NOMO-1 treated with DMSO at 0.1 percent for 48 hours (cell line): ENCODE measurements at regions not wholly inside any gene's neighbourhood (a gene's known extent, or its start where the extent isn't known, plus 50 kb on each side); places are given as distances from the start of the nearest gene placed in this dataset.
"Not testable (repeated sequence)": the region's sequence is repeated elsewhere in the genome, so short reads cannot be mapped to it uniquely, and the experiment has no call there.

Source experiments
- DNase-seq: peaks from one replicate; lab custom pipeline; 2025; ENCODE audit not compliant: unreplicated experiment; lab: John Stamatoyannopoulos, UW

DNA sequence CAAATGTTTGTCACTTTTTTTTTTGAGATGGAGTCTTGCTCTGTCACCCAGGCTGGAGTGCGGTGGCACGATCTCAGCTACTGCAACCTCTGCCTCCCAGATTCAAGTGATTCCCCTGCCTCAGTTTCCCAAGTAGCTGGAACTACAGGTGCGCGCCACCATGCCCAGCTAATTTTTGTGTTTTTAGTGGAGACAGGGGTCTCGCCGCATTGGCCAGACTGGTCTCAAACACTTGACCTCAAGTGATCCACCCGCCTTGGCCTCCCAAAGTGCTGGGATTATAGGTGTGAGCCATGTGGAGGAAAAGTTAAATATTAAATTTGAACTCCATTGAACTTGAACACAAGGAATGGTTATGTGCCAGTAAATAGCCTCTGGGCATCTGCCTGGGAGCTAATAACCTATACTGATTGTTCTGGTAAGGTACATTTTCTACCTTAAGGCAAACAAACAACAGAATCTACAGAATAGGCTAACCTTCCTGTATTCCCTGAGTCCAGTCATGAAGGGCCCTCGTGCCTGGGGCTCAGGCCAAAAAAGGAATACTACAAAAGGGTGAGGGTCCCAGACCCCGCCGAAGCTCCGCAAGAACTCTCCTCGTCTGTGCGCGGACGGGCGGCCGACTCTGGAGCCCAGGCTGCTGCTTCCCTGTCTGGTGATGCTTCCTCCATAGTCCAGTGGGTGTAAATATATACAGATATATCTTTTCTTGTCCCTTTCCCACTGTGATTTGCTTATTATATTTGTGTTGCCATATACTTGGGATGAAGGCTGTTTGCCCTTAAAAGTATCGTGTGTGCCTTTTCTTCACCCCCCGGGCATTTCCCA lies 74.0 kb upstream of the EIF5 start:
- DNase-seq = no peak

DNA sequence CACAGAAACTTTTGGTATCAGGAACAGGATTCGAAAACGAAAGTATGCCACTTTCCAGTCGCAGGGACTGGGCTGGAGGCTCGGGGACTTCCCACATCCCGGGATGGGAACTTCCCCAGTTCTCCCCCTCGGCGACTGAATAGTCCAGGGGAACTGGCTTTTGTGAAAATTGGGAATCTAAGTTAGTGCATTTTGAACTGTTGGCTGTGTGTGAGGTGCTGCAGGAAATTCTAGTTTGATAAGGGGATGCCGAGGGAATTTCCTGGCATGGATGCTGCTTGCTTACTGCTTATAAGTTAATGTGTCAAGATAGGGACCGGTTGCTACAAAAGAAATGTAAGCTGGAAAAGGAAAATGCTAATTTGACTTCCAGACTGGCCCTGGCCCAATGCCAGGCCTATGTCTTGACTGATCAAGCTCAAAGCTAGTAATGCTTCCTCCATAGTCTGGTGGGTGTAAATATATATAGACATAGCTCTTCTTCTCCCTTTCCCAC lies 73.4 kb upstream of the EIF5 start:
- DNase-seq = no peak

DNA sequence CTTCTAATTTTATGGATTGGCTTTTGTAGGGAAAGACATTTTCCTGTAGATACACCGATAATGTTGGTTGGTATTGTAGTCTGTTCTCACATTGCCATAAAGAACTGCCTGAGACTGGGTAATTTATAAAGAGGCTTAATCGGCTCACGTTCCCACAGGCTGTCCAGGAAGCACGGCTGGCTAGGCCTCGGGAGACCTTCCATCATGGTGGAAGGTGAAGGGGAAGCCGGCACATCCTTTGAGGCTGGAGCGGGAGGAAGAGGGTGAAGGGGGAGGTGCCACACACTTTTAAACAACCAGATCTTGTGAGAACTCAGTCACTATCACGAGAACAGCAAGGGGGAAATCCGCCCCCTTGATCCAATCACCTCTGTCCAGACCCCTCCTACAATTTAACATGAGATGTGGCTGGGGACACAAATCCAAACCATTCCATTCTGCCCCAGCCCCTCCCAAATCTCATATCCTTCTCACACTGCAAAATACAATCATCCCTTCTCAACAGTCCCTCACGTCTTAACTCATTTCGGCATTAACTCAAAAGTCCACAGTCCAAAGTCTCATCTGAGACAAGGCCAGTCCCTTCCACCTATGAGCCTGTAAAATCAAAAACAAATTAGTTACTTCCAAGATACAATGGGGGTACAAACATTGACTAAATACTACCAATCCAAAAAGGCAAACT lies 66.7 kb upstream of the EIF5 start:
- no peak for DNase-seq

DNA sequence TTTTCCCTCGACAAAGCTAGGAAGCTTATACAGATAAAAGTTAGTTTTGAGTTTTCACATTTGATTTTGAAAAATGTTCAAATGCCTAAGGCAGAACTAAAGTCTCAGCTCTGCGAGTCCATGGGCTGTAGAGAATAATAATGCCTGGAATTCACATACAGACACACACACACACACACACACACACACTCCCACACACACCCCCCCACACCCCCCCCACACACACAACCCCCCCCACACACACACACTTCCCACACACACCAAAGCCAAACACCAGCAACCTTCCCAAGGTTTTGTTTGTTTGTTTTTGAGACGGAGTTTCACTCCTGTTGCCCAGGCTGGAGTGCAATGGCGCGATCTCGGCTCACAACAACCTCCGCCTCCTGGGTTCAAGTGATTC lies 62.8 kb upstream of the EIF5 start:
- DNase-seq = no peak

DNA sequence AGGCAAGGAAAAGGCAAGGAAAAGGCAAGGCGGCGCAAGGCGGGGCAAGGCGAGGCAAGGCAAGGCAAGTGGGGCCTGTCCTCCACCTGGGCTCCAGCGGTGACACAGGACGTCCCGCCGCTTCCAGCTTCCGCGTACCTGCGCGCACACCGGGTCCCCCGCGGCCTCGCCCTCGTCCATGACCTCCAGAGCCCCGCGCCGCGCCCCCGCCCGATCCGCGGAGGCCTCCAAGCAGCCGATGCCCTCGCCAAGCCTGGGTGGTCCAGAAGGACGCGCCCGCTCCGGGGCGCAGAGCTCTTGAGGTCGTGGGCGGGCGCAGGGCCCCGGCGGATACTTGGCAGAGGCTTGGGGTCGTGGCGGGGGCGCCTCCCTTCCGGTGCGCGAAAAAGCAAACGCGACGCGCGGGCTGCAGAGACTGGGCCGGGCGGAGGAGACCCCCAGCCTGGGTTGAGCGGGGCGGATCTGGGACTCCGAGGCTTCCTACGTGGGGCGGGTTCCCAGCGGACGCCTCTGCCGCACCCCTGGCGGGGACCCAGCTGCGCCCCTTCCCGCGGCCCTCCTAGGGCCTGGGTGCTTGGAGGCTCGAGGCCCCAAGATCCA lies 60.8 kb upstream of the EIF5 start:
- DNase-seq = no peak

DNA sequence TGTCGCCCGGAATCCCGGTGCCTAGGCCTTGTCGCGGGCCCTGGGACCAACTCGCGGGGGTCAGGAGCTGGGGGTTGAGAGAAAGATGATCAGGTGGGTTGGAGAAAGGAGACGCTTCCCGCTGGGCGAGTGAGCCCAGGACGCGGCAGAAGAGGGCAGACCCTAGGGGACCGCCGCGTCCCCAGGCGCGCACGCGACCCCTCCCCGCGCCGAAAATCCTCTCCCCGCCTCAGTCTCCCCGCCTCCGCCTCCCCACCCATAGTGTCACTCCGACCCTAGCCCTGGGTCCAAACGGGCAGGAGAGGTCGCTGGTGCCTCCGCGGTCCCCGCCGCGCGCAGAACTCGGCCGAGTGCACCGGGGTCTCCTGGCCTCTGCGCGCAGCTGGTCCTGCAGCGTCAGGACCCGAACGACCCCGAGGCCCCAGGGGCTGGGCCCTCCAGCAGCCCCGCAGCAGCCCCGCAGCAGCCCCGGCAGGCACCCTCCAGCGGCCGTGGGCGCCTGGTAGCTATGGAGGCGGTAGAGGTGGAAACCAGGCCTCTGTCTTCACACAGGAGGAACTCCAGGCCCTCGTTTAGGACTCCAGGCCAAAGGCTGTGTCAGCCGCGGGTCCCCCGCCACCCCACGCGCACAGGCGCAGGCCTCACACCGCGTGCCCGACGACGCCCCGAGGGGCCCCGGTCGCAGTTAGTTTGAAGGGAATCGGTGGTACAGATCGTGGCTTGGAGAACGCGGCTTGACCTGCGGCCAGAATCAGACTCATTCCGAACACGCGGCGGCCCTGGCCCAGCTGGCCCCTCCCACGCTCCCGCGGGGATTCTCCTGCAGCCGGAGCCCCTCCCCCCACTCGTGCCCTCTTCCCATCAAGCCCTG lies 60.1 kb upstream of the EIF5 start:
- DNase-seq = no peak

DNA sequence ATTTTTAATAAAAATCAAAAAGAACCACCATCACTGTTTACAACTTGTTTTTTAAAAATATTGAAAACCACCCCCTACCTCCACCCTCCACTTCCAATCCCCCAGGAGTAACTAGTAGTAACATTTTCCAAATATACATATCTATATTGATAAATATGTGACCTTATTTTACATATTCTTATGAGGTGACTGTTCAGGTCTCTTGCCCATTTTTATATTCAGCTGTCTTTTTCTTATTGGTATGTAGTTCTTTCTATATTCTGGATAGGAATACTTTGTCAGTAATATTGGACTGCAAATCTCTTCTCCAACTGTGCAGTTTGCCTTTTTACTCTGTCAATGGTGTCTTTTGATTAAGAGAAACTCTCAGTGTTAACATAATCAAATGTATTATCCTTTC lies 59.0 kb upstream of the EIF5 start:
- DNase-seq = no peak

DNA sequence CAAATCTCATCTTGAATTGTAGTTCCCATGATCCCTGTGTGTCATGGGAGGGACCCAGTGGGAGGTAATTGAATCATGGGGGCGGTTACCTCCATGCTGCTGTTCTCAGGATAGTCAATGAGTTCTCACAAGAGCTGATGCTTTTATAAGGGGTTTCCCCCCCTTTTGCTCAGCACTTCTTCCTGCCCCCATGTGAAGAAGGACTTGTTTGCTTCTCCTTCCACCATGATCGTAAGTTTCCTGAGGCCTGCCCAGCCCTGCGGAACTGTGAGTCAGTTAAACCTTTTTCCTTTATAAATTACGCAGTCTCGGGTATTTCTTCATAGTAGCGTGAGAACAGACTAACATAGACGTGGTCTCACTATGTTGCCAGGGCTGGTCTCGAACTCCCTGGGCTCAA lies 56.1 kb upstream of the EIF5 start:
- DNase-seq = no peak

DNA sequence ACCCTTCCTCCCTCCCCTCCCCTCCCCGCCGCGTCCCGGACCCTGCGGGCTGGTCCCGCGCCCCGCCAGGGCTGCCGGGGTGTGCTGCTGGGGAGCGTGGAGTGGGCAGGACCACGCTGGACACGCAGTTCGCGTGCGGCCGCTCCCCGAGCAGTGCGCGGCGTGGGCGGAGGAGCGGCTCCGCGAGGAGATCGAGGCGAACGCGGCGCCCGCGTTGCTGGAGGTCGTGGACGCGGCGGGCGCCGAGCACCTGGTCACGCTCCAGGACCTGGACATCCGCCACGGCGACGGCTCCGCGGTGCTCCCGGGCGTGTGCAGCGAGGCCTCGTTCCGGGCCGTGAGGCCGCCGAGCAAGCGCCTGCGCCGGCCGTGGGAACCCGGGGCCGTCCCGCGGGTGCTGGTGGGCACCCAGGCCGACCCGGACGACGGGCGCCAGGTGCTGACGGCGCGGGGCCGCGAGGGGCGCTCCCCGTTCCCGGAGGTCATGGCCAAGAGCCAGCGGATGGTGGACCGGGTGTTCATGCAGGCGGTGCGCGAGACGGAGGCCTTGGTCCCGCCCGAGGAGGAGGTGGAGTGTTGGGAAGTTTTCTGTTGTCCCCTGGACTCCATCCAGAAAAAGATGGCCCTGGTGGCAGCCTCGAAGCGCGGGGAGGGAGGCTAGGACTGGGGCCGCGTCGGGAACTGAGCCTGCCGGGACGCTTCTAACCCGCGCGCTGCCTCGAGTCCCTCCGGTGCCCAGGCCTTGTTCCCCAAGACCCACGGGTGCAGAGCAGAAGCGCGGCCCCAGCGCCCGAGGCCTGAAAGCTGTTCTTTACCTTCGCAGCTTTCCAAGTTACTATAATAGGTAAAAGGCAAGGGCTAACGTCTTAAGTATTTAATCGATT lies 54.7 kb upstream of the EIF5 start:
- DNase-seq = no peak

DNA sequence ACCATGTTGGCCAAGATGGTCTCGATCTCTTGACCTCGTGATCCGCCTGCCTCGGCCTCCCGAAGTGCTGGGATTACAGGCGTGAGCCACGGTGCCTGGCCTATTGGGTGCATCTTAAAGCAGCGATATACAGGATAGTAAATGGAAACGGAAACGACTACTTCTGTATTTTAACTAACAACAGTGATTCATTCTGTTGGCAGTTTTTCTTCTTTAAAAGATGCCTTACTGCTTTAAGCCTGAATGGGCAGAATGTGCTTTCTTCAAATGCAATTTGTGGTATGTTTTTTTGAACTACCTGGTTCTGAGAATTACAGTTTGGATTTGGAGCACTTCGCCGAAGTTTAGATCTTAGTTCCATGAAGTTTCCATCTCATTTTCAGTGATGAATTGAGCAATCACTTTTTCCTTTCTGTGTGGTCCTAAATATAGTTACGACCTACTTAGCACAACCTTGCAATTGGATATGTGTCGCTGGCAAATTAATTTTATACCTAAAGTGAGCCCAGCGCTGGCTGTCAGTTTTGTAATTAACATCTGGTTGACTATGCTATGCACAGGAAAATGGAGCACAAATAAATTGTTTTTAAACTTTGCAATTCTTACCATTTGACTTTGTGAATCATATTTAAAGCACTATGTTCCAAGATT lies 53.6 kb upstream of the EIF5 start:
- DNase-seq = peak; percentile 54

DNA sequence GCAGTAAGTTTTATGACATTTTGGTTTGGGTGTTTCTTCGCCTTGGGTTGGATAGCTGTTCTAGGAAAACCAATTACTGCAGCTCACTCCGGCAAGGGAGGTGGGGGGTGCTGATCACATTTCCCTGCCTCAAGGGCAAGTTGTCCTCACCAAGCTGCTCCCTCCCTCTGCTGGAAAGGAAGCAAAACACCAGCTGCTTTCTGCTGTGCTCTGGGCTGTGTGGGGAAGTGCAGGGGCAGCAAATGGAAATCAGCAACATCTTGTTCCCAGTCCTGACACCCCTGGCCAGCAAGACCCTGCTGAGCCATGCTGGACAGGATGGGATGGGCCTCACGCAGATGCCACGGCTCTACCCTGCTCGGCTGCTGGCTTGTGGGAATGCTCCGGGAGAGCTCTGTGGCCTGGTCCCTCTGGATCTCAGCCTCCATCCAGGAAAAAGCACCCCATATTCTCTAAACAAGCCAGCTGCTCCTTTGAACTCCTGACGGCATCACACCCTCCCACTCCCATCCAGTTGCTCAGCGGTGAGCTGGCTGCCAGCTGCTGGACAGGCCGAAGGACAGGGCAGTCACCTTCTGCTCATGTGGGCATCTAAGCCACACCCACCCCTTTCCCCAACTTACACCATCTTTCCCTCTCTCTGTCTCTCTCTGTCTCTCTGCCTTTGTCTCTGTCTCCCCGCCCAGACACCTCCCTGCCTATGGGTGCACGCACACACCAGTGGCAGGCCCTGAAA lies 52.4 kb upstream of the EIF5 start:
- DNase-seq = no peak

DNA sequence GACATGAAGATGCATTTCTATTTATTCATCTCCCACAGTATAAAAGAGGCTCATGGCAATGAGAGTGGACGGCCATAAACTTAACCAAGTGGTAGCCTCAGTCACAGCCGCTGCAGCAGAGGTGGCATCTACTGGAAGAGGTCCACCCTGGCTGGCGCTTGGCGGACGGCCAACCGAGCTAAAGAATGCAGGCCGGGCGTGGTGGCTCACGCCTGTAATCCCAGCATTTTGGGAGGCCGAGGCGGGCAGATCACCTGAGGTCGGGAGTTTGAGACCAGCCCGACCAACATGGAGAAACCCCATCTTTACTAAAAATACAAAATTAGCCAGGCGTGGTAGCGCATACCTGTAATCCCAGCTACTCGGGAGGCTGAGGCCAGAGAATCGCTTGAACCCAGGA lies 51.7 kb upstream of the EIF5 start:
- not testable (repeated sequence) for DNase-seq

DNA sequence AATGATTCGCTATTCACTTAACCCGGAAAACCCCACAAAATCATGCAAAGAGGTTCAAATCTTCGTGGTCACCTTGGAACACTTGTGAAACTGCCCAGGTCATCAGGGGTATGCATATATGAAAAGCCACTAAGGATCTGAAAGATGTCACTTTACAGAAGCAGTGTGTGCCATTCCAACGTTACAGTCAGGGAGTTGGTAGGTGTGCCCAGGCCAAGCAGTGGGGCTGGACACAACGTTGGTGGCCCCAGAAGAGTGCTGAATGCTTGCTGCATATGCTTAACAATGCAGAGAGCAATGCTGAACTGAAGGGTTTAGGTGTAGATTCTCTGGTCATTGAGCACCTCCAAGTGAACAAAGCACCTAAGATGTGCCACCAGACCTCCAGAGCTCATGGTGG lies 51.1 kb upstream of the EIF5 start:
- no peak for DNase-seq

DNA sequence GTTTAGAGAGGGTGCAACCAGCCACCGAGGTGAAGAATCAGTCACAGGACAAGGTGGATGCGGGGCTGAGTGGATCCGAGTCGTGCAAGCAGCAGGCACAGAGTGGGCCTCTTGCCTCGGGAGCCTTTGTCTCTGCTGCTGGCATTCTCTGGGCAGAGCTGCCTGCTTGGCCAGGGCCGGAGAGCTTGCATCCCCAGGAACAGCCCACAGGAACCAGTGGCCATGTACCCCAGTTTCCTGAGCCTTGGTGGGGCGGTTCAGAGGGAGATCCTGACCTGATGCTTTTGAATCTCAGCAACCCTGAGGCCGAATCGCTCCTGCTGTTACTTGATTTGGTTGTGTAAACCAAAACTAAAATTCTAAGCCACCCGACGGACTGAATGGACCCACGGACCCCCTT lies 50.1 kb upstream of the EIF5 start:
- DNase-seq = no peak
